Upper lobe of left lung (tissue), 4 donors: ENCODE measurements at regions not wholly inside any gene's neighbourhood (a gene's known extent, or its start where the extent isn't known, plus 50 kb on each side); places are given as distances from the start of the nearest gene placed in this dataset.

Source experiments
- POLR2AphosphoS5 ChIP-seq, 2 donors: sonication (generic); formaldehyde crosslinking; IDR thresholded peaks; one replicate each; pipeline ENCODE4 v1.5.1; 2017; ENCODE audit warnings: antibody characterized with exemption in 2 of 2
- TF ChIP-seq, protein P1 (sequence below), 6 experiments: fragments of 450-650 bp in 4 of 6; fragments of 200-600 bp in 2 of 6; sonication (generic) in 2 of 6; IDR thresholded peaks; one replicate each; pipeline ENCODE4 v1.5.1; 2016 to 2019; ENCODE audit warnings: antibody characterized with exemption in 6 of 6

DNA sequence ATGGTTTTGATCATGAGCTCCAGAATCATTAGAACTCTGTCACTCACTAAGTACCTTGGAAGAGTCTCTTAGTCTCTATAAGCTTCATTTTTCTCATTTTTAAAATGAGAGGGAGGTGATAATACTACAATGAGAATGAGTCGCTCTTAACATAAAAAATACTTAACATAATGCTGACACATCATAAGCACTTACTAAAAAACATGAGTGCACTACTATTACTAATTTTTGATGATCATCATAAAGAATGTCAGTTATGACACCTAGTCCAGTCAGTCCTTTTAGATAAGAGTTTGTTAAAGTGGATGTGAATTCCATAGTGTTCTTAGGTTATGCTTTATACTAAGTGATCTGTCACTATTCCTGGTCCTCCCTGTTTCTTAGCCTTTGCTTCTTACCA, 200.4 kb upstream of the SLC24A2 start:
- TF ChIP-seq, protein P1, sequence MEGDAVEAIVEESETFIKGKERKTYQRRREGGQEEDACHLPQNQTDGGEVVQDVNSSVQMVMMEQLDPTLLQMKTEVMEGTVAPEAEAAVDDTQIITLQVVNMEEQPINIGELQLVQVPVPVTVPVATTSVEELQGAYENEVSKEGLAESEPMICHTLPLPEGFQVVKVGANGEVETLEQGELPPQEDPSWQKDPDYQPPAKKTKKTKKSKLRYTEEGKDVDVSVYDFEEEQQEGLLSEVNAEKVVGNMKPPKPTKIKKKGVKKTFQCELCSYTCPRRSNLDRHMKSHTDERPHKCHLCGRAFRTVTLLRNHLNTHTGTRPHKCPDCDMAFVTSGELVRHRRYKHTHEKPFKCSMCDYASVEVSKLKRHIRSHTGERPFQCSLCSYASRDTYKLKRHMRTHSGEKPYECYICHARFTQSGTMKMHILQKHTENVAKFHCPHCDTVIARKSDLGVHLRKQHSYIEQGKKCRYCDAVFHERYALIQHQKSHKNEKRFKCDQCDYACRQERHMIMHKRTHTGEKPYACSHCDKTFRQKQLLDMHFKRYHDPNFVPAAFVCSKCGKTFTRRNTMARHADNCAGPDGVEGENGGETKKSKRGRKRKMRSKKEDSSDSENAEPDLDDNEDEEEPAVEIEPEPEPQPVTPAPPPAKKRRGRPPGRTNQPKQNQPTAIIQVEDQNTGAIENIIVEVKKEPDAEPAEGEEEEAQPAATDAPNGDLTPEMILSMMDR (IDR thresholded peaks at IDR 0.05): no peak
- no peak for TF ChIP-seq POLR2AphosphoS5 (IDR thresholded peaks at IDR 0.05)
